Tibial nerve (tissue), 3 donors: ENCODE measurements at regions not wholly inside any gene's neighbourhood (a gene's known extent, or its start where the extent isn't known, plus 50 kb on each side); places are given as distances from the start of the nearest gene placed in this dataset.

Experiments
- POLR2A ChIP-seq, 2 donors: fragments of 450-650 bp; IDR thresholded peaks; one replicate each; pipeline ENCODE4 v1.6.1; 2017; ENCODE audit warnings: antibody characterized with exemption in 2 of 2, mild to moderate bottlenecking in 2 of 2, moderate library complexity in 2 of 2
- TF ChIP-seq, protein P1 (sequence below), 5 experiments: fragments of 200-600 bp in 3 of 5; fragments of 450-650 bp in 2 of 5; sonication (generic) in 3 of 5; IDR thresholded peaks; one replicate each; pipeline ENCODE4 v1.5.1; 2016 to 2019; ENCODE audit warnings: antibody characterized with exemption in 5 of 5, mild to moderate bottlenecking in 3 of 5, moderate library complexity in 2 of 5

DNA sequence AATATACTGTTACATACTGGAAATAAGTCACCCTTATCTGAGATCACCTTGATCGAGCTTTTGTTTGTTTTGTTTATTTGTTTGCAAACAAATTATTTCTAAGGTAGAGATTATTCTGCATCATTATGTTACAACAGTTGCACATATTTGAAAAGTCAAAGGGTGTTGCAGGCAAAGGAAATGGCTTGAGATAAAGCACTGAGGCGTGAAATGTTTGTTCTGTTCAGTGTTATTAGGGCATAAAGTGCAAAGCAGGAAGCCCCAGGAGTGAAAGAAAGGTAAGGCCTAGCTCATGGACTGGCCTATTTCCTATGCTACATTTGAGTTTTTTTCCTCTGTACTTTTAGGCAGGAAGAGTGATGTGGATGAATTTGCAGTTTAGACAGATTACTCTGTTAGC, 1815.6 kb upstream of the LRRTM1 start:
- TF ChIP-seq, protein P1, sequence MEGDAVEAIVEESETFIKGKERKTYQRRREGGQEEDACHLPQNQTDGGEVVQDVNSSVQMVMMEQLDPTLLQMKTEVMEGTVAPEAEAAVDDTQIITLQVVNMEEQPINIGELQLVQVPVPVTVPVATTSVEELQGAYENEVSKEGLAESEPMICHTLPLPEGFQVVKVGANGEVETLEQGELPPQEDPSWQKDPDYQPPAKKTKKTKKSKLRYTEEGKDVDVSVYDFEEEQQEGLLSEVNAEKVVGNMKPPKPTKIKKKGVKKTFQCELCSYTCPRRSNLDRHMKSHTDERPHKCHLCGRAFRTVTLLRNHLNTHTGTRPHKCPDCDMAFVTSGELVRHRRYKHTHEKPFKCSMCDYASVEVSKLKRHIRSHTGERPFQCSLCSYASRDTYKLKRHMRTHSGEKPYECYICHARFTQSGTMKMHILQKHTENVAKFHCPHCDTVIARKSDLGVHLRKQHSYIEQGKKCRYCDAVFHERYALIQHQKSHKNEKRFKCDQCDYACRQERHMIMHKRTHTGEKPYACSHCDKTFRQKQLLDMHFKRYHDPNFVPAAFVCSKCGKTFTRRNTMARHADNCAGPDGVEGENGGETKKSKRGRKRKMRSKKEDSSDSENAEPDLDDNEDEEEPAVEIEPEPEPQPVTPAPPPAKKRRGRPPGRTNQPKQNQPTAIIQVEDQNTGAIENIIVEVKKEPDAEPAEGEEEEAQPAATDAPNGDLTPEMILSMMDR (IDR thresholded peaks at IDR 0.05), result no peak
- no peak for TF ChIP-seq POLR2A (IDR thresholded peaks at IDR 0.05)
